ENCODE measurements at regions not wholly inside any gene's neighbourhood (a gene's known extent, or its start where the extent isn't known, plus 50 kb on each side); places are given as distances from the start of the nearest gene placed in this dataset.
"Not testable (repeated sequence)": the region's sequence is repeated elsewhere in the genome, so short reads cannot be mapped to it uniquely, and the experiment has no call there.

- H3K79me2 ChIP-seq: no peaks in the 10 kb centered on the region
- no peaks in the 10 kb centered on the region for H3K27me3 ChIP-seq
- no peak overlapping the region for H3K27ac ChIP-seq
- no peaks in the 10 kb centered on the region for H4K20me1 ChIP-seq (ENCODE audit: insufficient read depth, poor library complexity, severe bottlenecking)
- H3K9me2 ChIP-seq (replicated peaks; ENCODE audit: insufficient read depth): no peaks in the 10 kb centered on the region
- no peaks in the 10 kb centered on the region for H3K36me3 ChIP-seq (replicated peaks; ENCODE audit: insufficient read depth, low read depth)
- TF ChIP-seq CTCF (IDR thresholded peaks at IDR 0.05; ENCODE audit: poor library complexity): no peak
- TF ChIP-seq EZH2phosphoT487 (IDR thresholded peaks at IDR 0.05; ENCODE audit: low read depth, severe bottlenecking, unreplicated experiment): no peak
- TF ChIP-seq EZH2 (IDR thresholded peaks at IDR 0.05; ENCODE audit: borderline replicate concordance): no peak
- no peak overlapping the region for H3K4me3 ChIP-seq
- no peaks in the 10 kb centered on the region for H3K9me3 ChIP-seq (ENCODE audit: low read depth)
- no peak overlapping the region for H3K4me2 ChIP-seq
- H2AFZ ChIP-seq: no peak overlapping the region
- no peak for DNase-seq (ENCODE audit: low spot score)
- H3K4me1 ChIP-seq (ENCODE audit: insufficient read depth): no peaks in the 10 kb centered on the region
These were observed 217.9 kb downstream of the TAF11L14 start for GRCh38 chr5:17852111-17852510.

- H3K36me3 ChIP-seq (replicated peaks; ENCODE audit: insufficient read depth, low read depth): no peaks in the 10 kb centered on the region
- no peak overlapping the region for H3K27ac ChIP-seq
- no peak for DNase-seq (ENCODE audit: low spot score)
- no peak overlapping the region for H3K4me3 ChIP-seq
- no peaks in the 10 kb centered on the region for H3K27me3 ChIP-seq
- H4K20me1 ChIP-seq (ENCODE audit: insufficient read depth, poor library complexity, severe bottlenecking): no peaks in the 10 kb centered on the region
- H3K9me2 ChIP-seq (replicated peaks; ENCODE audit: insufficient read depth): no peaks in the 10 kb centered on the region
- H3K4me1 ChIP-seq (ENCODE audit: insufficient read depth): no peaks in the 10 kb centered on the region
- no peaks in the 10 kb centered on the region for H3K9me3 ChIP-seq (ENCODE audit: low read depth)
- no peak overlapping the region for H2AFZ ChIP-seq
- TF ChIP-seq EZH2phosphoT487 (IDR thresholded peaks at IDR 0.05; ENCODE audit: low read depth, severe bottlenecking, unreplicated experiment) (no peak), EZH2 (IDR thresholded peaks at IDR 0.05; ENCODE audit: borderline replicate concordance) (no peak), CTCF (IDR thresholded peaks at IDR 0.05; ENCODE audit: poor library complexity) (no peak)
- H3K79me2 ChIP-seq: no peaks in the 10 kb centered on the region
- 80% methylated on average over 3 of the region's 3 CpGs for WGBS (ENCODE audit: low lambda C conversion rate, missing lambda C conversion rate)
- no peak overlapping the region for H3K4me2 ChIP-seq
These were observed 218.5 kb downstream of the TAF11L14 start for GRCh38 chr5:17852740-17853139.

GRCh38 chr5:17854901-17855300 lies 220.6 kb downstream of the TAF11L14 start:
- Histone ChIP-seq H2AFZ (no peak overlapping the region), H3K9me3 (ENCODE audit: low read depth) (no peaks in the 10 kb centered on the region), H4K20me1 (ENCODE audit: insufficient read depth, poor library complexity, severe bottlenecking) (no peaks in the 10 kb centered on the region), H3K4me3 (no peak overlapping the region), H3K4me1 (ENCODE audit: insufficient read depth) (no peaks in the 10 kb centered on the region), H3K9me2 (replicated peaks; ENCODE audit: insufficient read depth) (no peaks in the 10 kb centered on the region), H3K79me2 (no peaks in the 10 kb centered on the region), H3K27ac (no peak overlapping the region), H3K4me2 (no peak overlapping the region), H3K27me3 (no peaks in the 10 kb centered on the region), H3K36me3 (replicated peaks; ENCODE audit: insufficient read depth, low read depth) (no peaks in the 10 kb centered on the region)
- TF ChIP-seq EZH2phosphoT487 (IDR thresholded peaks at IDR 0.05; ENCODE audit: low read depth, severe bottlenecking, unreplicated experiment): no peak
- no peak for TF ChIP-seq CTCF (IDR thresholded peaks at IDR 0.05; ENCODE audit: poor library complexity)
- no peak for TF ChIP-seq EZH2 (IDR thresholded peaks at IDR 0.05; ENCODE audit: borderline replicate concordance)
- DNase-seq (ENCODE audit: low spot score): no peak

GRCh38 chr5:17860660-17861315 lies 226.5 kb downstream of the TAF11L14 start:
- WGBS (ENCODE audit: low lambda C conversion rate, missing lambda C conversion rate): 90% methylated on average over 2 of the region's 2 CpGs
- Histone ChIP-seq H3K4me2 (no peak overlapping the region), H3K27me3 (no peaks in the 10 kb centered on the region), H3K9me3 (ENCODE audit: low read depth) (no peaks in the 10 kb centered on the region), H3K9me2 (replicated peaks; ENCODE audit: insufficient read depth) (no peaks in the 10 kb centered on the region), H3K79me2 (no peaks in the 10 kb centered on the region), H3K4me3 (no peak overlapping the region), H3K36me3 (replicated peaks; ENCODE audit: insufficient read depth, low read depth) (no peaks in the 10 kb centered on the region), H4K20me1 (ENCODE audit: insufficient read depth, poor library complexity, severe bottlenecking) (no peaks in the 10 kb centered on the region), H3K4me1 (ENCODE audit: insufficient read depth) (no peaks in the 10 kb centered on the region), H2AFZ (no peak overlapping the region), H3K27ac (no peak overlapping the region)
- no peak for DNase-seq (ENCODE audit: low spot score)
- TF ChIP-seq EZH2phosphoT487 (IDR thresholded peaks at IDR 0.05; ENCODE audit: low read depth, severe bottlenecking, unreplicated experiment): no peak
- no peak for TF ChIP-seq CTCF (IDR thresholded peaks at IDR 0.05; ENCODE audit: poor library complexity)
- no peak for TF ChIP-seq EZH2 (IDR thresholded peaks at IDR 0.05; ENCODE audit: borderline replicate concordance)

- H3K4me1 ChIP-seq (ENCODE audit: insufficient read depth); H2AFZ ChIP-seq; H3K4me3 ChIP-seq; H3K36me3 ChIP-seq (replicated peaks; ENCODE audit: insufficient read depth, low read depth); H3K9me3 ChIP-seq (ENCODE audit: low read depth); H4K20me1 ChIP-seq (ENCODE audit: insufficient read depth, poor library complexity, severe bottlenecking); H3K4me2 ChIP-seq; H3K27me3 ChIP-seq; DNase-seq (ENCODE audit: low spot score); H3K27ac ChIP-seq; H3K79me2 ChIP-seq; H3K9me2 ChIP-seq (replicated peaks; ENCODE audit: insufficient read depth): not testable (repeated sequence)
- 92% methylated on average over 2 of the region's 2 CpGs for WGBS (ENCODE audit: low lambda C conversion rate, missing lambda C conversion rate)
These were observed 230.6 kb downstream of the TAF11L14 start for GRCh38 chr5:17864903-17865302.
